Cardiac muscle cell (in vitro differentiated cells and primary cell): ENCODE measurements at regions not wholly inside any gene's neighbourhood (a gene's known extent, or its start where the extent isn't known, plus 50 kb on each side); places are given as distances from the start of the nearest gene placed in this dataset.

ENCODE experiments used
- DNase-seq, 2 donors: peaks; one replicate each; pipeline versions ENCODE4 v3.0.0 to v3.0.0-alpha.2; 2010 to 2017; ENCODE audit warnings: low read depth in 1 of 2, low spot score in 1 of 2
- H3K27ac ChIP-seq: fragments of 200-600 bp; sonication (generic); 2 replicates; pipeline ENCODE4 v1.5.1; 2016
- H3K27me3 ChIP-seq: fragments of 200-600 bp; sonication (generic); 2 replicates; pipeline ENCODE4 v1.6.0; 2016; ENCODE audit warnings: control low read depth
- H3K36me3 ChIP-seq: fragments of 200-600 bp; sonication (generic); 2 replicates; pipeline ENCODE4 v1.5.1; 2016; ENCODE audit warnings: control low read depth
- H3K4me1 ChIP-seq: fragments of 200-600 bp; sonication (generic); 2 replicates; pipeline ENCODE4 v1.8.1; 2017; ENCODE audit warnings: low read depth, mild to moderate bottlenecking, mixed run types
- H3K4me3 ChIP-seq: fragments of 200-600 bp; sonication (generic); 2 replicates; pipeline ENCODE4 v1.5.1; 2016; ENCODE audit warnings: mild to moderate bottlenecking
- H3K9me3 ChIP-seq: fragments of 200-600 bp; sonication (generic); 2 replicates; pipeline ENCODE4 v1.5.1; 2017; ENCODE audit warnings: low read depth, mild to moderate bottlenecking, control low read depth
- CTCF ChIP-seq: IDR thresholded peaks from 2 replicates; pipeline ENCODE4 v1.5.1; 2012; ENCODE audit warnings: low read depth, mild to moderate bottlenecking, low read length

- no peaks in the 10 kb centered on the region for H3K9me3 ChIP-seq
- H3K4me1 ChIP-seq, result peaks cover 13% of the 10 kb centered on the region
- peaks cover 14% of the 10 kb centered on the region for H3K27me3 ChIP-seq
- no peaks in the 10 kb centered on the region for H3K36me3 ChIP-seq
- DNase-seq, result no peak
- H3K27ac ChIP-seq, result no peak overlapping the region
- TF ChIP-seq CTCF, result no peak
- no peak overlapping the region for H3K4me3 ChIP-seq
Measured at GRCh38 chr10:6776170-6776569, 196.1 kb upstream of the PRKCQ start.

GRCh38 chr10:6774406-6774805 lies 194.3 kb upstream of the PRKCQ start:
- no peak for TF ChIP-seq CTCF
- H3K9me3 ChIP-seq, result no peaks in the 10 kb centered on the region
- no peak overlapping the region for H3K4me3 ChIP-seq
- H3K27me3 ChIP-seq, result peaks cover 8% of the 10 kb centered on the region
- H3K4me1 ChIP-seq, result peaks cover 13% of the 10 kb centered on the region
- no peak for DNase-seq
- H3K36me3 ChIP-seq, result no peaks in the 10 kb centered on the region
- H3K27ac ChIP-seq, result no peak overlapping the region

- no peak for DNase-seq
- Histone ChIP-seq H3K9me3 (no peaks in the 10 kb centered on the region), H3K36me3 (no peaks in the 10 kb centered on the region), H3K27ac (no peak overlapping the region), H3K27me3 (peaks cover 3% of the 10 kb centered on the region), H3K4me3 (no peak overlapping the region), H3K4me1 (peaks cover 13% of the 10 kb centered on the region)
- TF ChIP-seq CTCF, result no peak
Measured at GRCh38 chr10:6771331-6771730, 191.3 kb upstream of the PRKCQ start.

DNA sequence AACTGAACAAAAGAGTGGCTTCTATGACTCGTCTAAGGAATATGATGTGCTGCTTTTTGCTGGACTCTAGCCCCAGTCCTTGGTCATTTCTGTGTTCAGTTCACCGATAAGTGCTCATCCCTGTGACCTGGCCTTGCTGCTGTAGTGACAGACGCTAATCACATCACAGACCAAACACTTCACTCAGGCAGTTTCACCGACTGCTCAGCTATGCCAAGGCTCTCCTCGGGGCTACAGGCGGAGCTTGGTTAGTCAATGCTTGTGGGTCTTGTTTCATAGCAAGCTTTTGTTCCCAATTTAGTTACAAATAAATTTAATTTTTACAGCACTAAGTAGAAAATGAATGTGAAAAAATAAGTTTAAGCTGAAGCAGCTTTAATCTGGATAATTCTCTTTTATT lies 190.8 kb upstream of the PRKCQ start:
- no peak for TF ChIP-seq CTCF
- Histone ChIP-seq H3K27ac (no peak overlapping the region), H3K36me3 (no peaks in the 10 kb centered on the region), H3K4me1 (peaks cover 12% of the 10 kb centered on the region), H3K27me3 (peaks cover 3% of the 10 kb centered on the region), H3K4me3 (no peak overlapping the region), H3K9me3 (no peaks in the 10 kb centered on the region)
- no peak for DNase-seq

DNA sequence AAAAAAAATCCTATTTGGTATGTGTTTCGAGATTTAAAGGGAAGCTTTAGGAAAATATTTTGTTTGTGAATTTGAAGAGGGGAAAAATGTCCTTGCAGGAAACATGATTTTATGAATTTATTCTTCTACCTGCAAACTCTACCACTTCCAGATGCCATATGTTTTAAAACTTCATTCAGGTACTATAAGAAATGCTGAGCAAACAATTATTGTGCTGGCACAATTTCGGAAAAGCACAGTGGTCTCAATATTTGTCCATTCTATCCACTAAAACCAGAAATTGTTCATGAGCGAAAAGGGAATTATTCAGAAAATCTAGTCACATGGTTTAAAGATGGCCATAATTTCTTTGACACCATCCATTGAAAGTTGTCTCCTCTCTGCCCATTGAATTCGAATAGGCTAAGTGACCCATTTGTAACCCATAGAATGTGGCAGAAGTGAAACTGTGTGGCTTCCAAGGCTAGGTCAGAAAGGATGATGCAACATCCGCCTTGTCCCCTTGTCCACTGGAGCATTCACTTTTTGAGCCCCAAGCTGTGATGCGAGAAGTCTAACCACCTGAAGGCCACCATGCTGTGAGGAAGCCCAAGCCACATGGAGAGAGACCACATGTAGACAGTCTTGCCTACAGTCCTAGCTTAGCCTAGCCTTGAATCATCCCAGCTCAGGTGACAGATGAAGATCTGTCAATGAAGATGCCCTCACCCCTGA lies 189.8 kb upstream of the PRKCQ start:
- TF ChIP-seq CTCF, result no peak
- no peaks in the 10 kb centered on the region for H3K36me3 ChIP-seq

More for the DNA sequence above, 189.8 kb upstream of the PRKCQ start:
- Histone ChIP-seq H3K27me3 (peaks cover 7% of the 10 kb centered on the region), H3K4me3 (no peak overlapping the region), H3K27ac (no peak overlapping the region), H3K4me1 (peaks cover 5% of the 10 kb centered on the region), H3K9me3 (no peaks in the 10 kb centered on the region)
- DNase-seq, result no peak
